Aorta (tissue), 5 donors: ENCODE measurements at regions not wholly inside any gene's neighbourhood (a gene's known extent, or its start where the extent isn't known, plus 50 kb on each side); places are given as distances from the start of the nearest gene placed in this dataset.

ENCODE experiments used
- ATAC-seq: fragments of 200-7000 bp; cut with Tn5 transposase; one replicate; pipeline ENCODE4 v1.9.1; 2022; ENCODE audit warnings: moderate library complexity; ENCODE audit not compliant: low FRiP score
- DNase-seq, 2 donors: peaks; one replicate each; pipeline ENCODE4 v3.0.0-alpha.2; 2020
- H3K27ac ChIP-seq, 2 donors: one replicate each; pipeline ENCODE4 v1.5.1; 2013; ENCODE audit warnings: low read length in 2 of 2, mild to moderate bottlenecking in 2 of 2, moderate library complexity in 2 of 2, control low read depth in 1 of 2, inconsistent platforms in 1 of 2, low read depth in 1 of 2
- H3K27me3 ChIP-seq, 2 donors: one replicate each; pipeline ENCODE4 v1.6.1; 2013; ENCODE audit warnings: control low read depth in 1 of 2, low read length in 1 of 2, mild to moderate bottlenecking in 1 of 2, moderate library complexity in 1 of 2; ENCODE audit not compliant: insufficient read depth in 2 of 2, control insufficient read depth in 1 of 2
- H3K36me3 ChIP-seq, 2 donors: one replicate each; pipeline ENCODE4 v1.6.1; 2013; ENCODE audit warnings: control low read depth in 1 of 2, low read length in 1 of 2, mild to moderate bottlenecking in 1 of 2; ENCODE audit not compliant: insufficient read depth in 2 of 2, control insufficient read depth in 1 of 2
- H3K4me1 ChIP-seq, 2 donors: one replicate each; pipeline ENCODE4 v1.6.1; 2013; ENCODE audit warnings: low read length in 2 of 2, control low read depth in 1 of 2, mild to moderate bottlenecking in 1 of 2, moderate library complexity in 1 of 2; ENCODE audit not compliant: insufficient read depth in 2 of 2, control insufficient read depth in 1 of 2
- H3K4me3 ChIP-seq, 2 donors: one replicate each; pipeline ENCODE4 v1.5.1; 2013; ENCODE audit warnings: low read length in 2 of 2, control low read depth in 1 of 2, mild to moderate bottlenecking in 1 of 2
- H3K9me3 ChIP-seq: one replicate; pipeline ENCODE4 v1.6.1; 2013; ENCODE audit warnings: mild to moderate bottlenecking, low read length; ENCODE audit not compliant: control insufficient read depth
- WGBS, 2 donors: extraction: QIAGEN DNeasy Blood & Tissue Kit; methylation state at CpG; one replicate each; pipeline ENCODE4 v1.1.7; 2013; 5-methylcytosine and 5-hydroxymethylcytosine counted together
- intact Hi-C, 2 donors: fragments of 100-400 bp; cut with DNase I; formaldehyde crosslinking; loops; one replicate each; pipeline versions ENCODE4 v1.14.2 to v1.15.0; 2022
- donor health status: healthy with polysubstance abuse.
- donor health status: Bipolar disorder and iron deficiency.
- donor health status: DM: no; HTN: no; CAD: no.
- donor health status: DM: no; HTN: no; CAD: no.
- donor health status: DM: yes; HTN: yes; CAD: no.

DNA sequence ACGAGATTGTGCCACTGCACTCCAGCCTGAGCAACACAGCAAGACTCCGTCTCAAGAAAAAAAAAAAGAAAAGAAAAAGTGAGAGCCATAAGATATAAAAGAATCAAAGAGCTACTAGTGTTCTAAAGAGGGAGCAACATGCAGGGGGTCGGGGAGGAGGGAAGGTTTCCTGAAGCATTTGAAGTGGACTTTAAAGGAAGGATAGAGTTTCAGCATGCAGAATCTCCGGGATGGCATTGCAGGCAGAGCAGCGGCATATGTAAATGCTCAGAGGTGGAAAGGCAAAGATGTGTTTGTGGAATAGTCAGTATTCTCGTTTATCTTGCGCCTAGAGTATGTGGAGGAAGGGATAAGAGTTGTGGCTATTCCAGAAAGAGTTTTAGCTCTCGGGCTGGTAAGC is 447.6 kb upstream of the NFE2L3 start:
- intact Hi-C loops, result no loop called here
- ATAC-seq (no peak), DNase-seq (no peak)
- no peaks in the 10 kb centered on the region for H3K36me3 ChIP-seq
- H3K4me3 ChIP-seq, result no peak overlapping the region
- no peaks in the 10 kb centered on the region for H3K4me1 ChIP-seq
- H3K27ac ChIP-seq, result no peak overlapping the region
- no peaks in the 10 kb centered on the region for H3K27me3 ChIP-seq
- no peaks in the 10 kb centered on the region for H3K9me3 ChIP-seq
- 92 to 97% methylated on average over 8 of the region's 8 CpGs for WGBS, 2 donors

DNA sequence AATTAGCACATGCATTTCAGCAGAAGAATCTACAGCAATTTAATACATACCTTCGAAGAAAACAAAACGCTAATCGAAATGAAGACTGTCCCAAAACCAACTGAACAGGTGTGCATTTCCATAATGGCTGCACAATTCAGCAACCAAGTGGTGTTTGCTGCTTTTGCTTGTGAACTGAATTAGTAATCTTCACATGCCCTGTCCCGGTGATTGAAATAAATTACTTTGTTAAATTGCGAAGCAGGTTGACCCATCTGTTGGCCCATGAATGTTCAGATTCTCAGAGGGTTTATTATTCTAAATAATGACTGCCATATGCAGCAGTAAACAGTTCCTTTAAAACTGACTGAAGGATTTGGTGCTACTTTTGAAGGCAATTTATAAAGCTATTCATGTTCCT is 445.2 kb upstream of the NFE2L3 start:
- Histone ChIP-seq H3K36me3 (no peaks in the 10 kb centered on the region), H3K27me3 (no peaks in the 10 kb centered on the region), H3K4me3 (no peak overlapping the region), H3K4me1 (no peaks in the 10 kb centered on the region), H3K9me3 (no peaks in the 10 kb centered on the region), H3K27ac (no peak overlapping the region)
- DNase-seq (no peak), ATAC-seq (no peak)
- WGBS, 2 donors, result 97% methylated on average over 5 of the region's 5 CpGs
- intact Hi-C loops, result no loop called here

DNA sequence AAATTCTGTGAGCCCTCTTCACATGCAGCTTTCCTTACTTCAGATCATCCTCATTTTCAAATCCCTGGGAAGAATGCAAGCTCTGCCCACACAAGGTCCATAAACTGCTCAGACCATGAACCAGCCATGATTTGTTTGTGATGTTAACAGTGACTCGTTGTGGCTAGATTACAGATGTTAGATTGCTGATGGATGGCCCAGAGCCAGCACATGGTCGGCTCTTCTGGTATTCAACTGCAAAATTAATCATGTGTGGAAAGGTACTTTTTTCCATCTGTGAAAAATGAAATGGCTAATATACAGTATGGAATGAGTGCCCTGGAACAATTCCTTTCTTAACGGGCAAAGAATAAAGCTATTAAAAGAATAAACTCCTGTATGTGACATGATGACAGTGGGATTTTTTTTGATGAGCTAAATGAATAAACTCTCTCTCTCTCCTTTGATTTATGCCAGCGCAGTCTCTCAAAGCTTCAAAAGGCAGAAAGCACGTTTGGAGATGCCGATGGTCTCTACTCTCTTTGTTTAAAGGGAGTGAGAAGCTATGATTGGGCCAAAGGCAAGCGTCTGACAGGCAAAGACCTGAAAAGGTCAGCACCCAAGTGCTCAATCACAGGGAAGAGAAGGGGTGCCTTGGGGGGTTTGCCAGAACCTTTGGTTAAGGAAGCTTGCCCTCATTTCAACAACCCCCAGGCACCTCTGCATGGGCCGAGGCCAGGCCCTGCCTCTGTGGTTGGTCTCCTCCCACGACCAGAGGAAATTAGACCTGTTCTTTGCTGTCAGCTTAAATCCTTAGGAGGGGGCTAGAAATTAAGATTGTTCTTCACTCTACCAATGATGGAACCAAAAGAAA is 444.0 kb upstream of the NFE2L3 start:
- Histone ChIP-seq H3K9me3 (no peaks in the 10 kb centered on the region), H3K4me1 (no peaks in the 10 kb centered on the region), H3K27me3 (no peaks in the 10 kb centered on the region), H3K36me3 (no peaks in the 10 kb centered on the region), H3K27ac (no peak overlapping the region), H3K4me3 (no peak overlapping the region)
- DNase-seq, result no peak
- no peak for ATAC-seq
- 63% methylated on average over 9 of the region's 9 CpGs for WGBS, 2 donors
- intact Hi-C loops, result no loop called here

DNA sequence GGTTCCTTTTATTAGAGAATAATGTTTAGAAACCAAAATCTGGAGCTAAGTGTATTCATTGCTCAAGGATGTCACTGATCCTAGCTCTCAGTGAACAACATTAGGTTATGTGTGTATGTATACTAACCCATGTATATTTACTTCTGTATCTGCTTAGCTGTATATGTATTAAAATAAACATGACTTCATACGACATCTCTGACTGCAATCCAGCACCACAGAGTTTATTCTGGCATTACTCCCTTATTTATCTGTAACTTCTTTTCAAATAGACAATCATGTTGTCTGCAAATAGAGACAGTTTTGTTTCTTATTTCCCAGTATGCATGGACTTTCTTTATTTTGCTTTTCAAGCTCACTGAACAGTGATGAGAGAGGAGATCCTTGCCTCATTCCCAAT is 441.0 kb upstream of the NFE2L3 start:
- no peak overlapping the region for H3K27ac ChIP-seq
- intact Hi-C loops, result no loop called here
- no peaks in the 10 kb centered on the region for H3K27me3 ChIP-seq
- 18 to 32% methylated on average over 1 of the region's 1 CpG for WGBS, 2 donors
- H3K9me3 ChIP-seq, result no peaks in the 10 kb centered on the region
- DNase-seq (no peak), ATAC-seq (no peak)
- no peak overlapping the region for H3K4me3 ChIP-seq
- H3K4me1 ChIP-seq, result peaks cover 3 to 4% of the 10 kb centered on the region in 2 donors
- H3K36me3 ChIP-seq, result no peaks in the 10 kb centered on the region

GRCh38 chr7:25711940-25712339 is 440.1 kb upstream of the NFE2L3 start:
- no peaks in the 10 kb centered on the region for H3K27me3 ChIP-seq
- H3K9me3 ChIP-seq, result no peaks in the 10 kb centered on the region
- ATAC-seq (no peak), DNase-seq (no peak)
- H3K4me3 ChIP-seq, result no peak overlapping the region
- peaks cover 3 to 6% of the 10 kb centered on the region in 2 donors for H3K4me1 ChIP-seq
- WGBS, 2 donors, result 11 to 13% methylated on average over 1 of the region's 1 CpG
- intact Hi-C loops, result no loop called here
- no peak overlapping the region for H3K27ac ChIP-seq
- H3K36me3 ChIP-seq, result no peaks in the 10 kb centered on the region

DNA sequence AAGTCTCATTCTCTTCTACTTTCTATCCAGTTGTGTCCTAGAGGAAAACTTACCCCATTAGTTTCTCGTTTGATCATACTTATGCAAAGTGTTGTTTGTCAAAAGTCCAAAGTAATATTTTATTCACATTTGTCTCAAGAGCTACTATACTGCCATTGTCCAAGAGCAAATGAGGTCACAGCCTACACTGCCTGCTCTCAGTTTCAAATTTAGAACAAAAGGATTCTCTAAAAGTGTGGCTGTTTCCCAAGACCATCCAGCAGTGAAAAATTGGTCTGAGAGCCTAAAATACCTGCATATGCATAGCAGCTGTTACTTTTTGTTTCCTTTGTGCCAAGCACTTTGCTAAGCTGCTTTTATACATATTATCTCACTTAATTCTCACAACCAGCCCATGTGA is 439.5 kb upstream of the NFE2L3 start:
- no peaks in the 10 kb centered on the region for H3K9me3 ChIP-seq
- no peaks in the 10 kb centered on the region for H3K36me3 ChIP-seq
- DNase-seq, result no peak
- intact Hi-C loops, result no loop called here
- no peak for ATAC-seq
- H3K27ac ChIP-seq, result no peak overlapping the region
- peaks cover 3 to 6% of the 10 kb centered on the region in 2 donors for H3K4me1 ChIP-seq
- no peaks in the 10 kb centered on the region for H3K27me3 ChIP-seq
- 4 to 5% methylated on average over 1 of the region's 1 CpG for WGBS, 2 donors
- H3K4me3 ChIP-seq, result no peak overlapping the region

GRCh38 chr7:25714013-25714412 is 438.0 kb upstream of the NFE2L3 start:
- intact Hi-C loops, result no loop called here
- Histone ChIP-seq H3K4me1 (peaks cover 3 to 6% of the 10 kb centered on the region in 2 donors), H3K9me3 (no peaks in the 10 kb centered on the region), H3K36me3 (no peaks in the 10 kb centered on the region), H3K27me3 (no peaks in the 10 kb centered on the region), H3K4me3 (no peak overlapping the region), H3K27ac (peak overlapping the region in 1 of 2 donors; percentile 80)
- no peak for DNase-seq
- WGBS, 2 donors, result 29 to 36% methylated on average over 5 of the region's 5 CpGs
- peak; percentile 65 for ATAC-seq

- ATAC-seq (no peak), DNase-seq (no peak)
- Histone ChIP-seq H3K27me3 (no peaks in the 10 kb centered on the region), H3K9me3 (no peaks in the 10 kb centered on the region), H3K4me1 (peaks cover 3 to 6% of the 10 kb centered on the region in 2 donors), H3K4me3 (no peak overlapping the region), H3K36me3 (no peaks in the 10 kb centered on the region), H3K27ac (no peak overlapping the region)
- WGBS, 2 donors, result 77% methylated on average over 6 of the region's 6 CpGs
- intact Hi-C loops, result loop anchor here (5.0 kb wide), 2 partner anchors 34 to 136 kb away; no protein-coding TSS in a partner anchor
These were observed 435.6 kb upstream of the NFE2L3 start for GRCh38 chr7:25716421-25716820.

- H3K4me3 ChIP-seq, result no peak overlapping the region
- ATAC-seq (no peak), DNase-seq (no peak)
- H3K27me3 ChIP-seq, result no peaks in the 10 kb centered on the region
- H3K27ac ChIP-seq, result no peak overlapping the region
- H3K4me1 ChIP-seq, result peaks cover 3 to 5% of the 10 kb centered on the region in 2 donors
- no peaks in the 10 kb centered on the region for H3K36me3 ChIP-seq
- intact Hi-C loops, result loop anchor here (5.0 kb wide), 2 partner anchors 36 to 134 kb away; no protein-coding TSS in a partner anchor
- no peaks in the 10 kb centered on the region for H3K9me3 ChIP-seq
- WGBS, 2 donors, result 94 to 95% methylated on average over 4 of the region's 4 CpGs
These were observed 433.4 kb upstream of the NFE2L3 start for GRCh38 chr7:25718596-25718995.
